Nephron progenitor cell (in vitro differentiated cells): ENCODE measurements at regions not wholly inside any gene's neighbourhood (a gene's known extent, or its start where the extent isn't known, plus 50 kb on each side); places are given as distances from the start of the nearest gene placed in this dataset.

ENCODE experiments used
- DNase-seq: peaks from one replicate; pipeline ENCODE4 v3.0.0; 2021
- H3K27ac Mint-ChIP-seq: 2 replicates; pipeline ENCODE4 v1.8.0; 2021; ENCODE audit warnings: mild to moderate bottlenecking, moderate library complexity, mixed read lengths
- H3K27me3 Mint-ChIP-seq: 2 replicates; pipeline ENCODE4 v1.8.0; 2021; ENCODE audit warnings: mild to moderate bottlenecking, low read depth, mixed read lengths; ENCODE audit not compliant: poor library complexity
- H3K36me3 Mint-ChIP-seq: 2 replicates; pipeline ENCODE4 v1.8.0; 2021; ENCODE audit warnings: low read depth, mixed read lengths
- H3K4me1 Mint-ChIP-seq: 2 replicates; pipeline ENCODE4 v1.8.0; 2021; ENCODE audit warnings: mixed read lengths
- H3K4me3 Mint-ChIP-seq: 2 replicates; pipeline ENCODE4 v1.8.0; 2021; ENCODE audit warnings: mild to moderate bottlenecking, moderate library complexity, mixed read lengths
- H3K9me3 Mint-ChIP-seq: 2 replicates; pipeline ENCODE4 v1.8.0; 2021; ENCODE audit warnings: mild to moderate bottlenecking, moderate library complexity, mixed read lengths
- CTCF ChIP-seq: fragments of 200-600 bp; sonication (generic); IDR thresholded peaks from 2 replicates; pipeline ENCODE4 v1.5.0; 2021; ENCODE audit warnings: antibody characterized with exemption

- no peak overlapping the region for H3K4me3 Mint-ChIP-seq
- no peak for DNase-seq
- H3K9me3 Mint-ChIP-seq = no peaks in the 10 kb centered on the region
- no peaks in the 10 kb centered on the region for H3K36me3 Mint-ChIP-seq
- no peak overlapping the region for H3K27ac Mint-ChIP-seq
- peaks cover 4% of the 10 kb centered on the region for H3K27me3 Mint-ChIP-seq
- TF ChIP-seq CTCF = no peak
- H3K4me1 Mint-ChIP-seq = peaks cover 41% of the 10 kb centered on the region
These were observed 144.5 kb downstream of the NTMT2 start for GRCh38 chr1:170290276-170290675.

GRCh38 chr1:170290991-170291390 is 145.2 kb downstream of the NTMT2 start:
- no peaks in the 10 kb centered on the region for H3K36me3 Mint-ChIP-seq
- no peaks in the 10 kb centered on the region for H3K9me3 Mint-ChIP-seq
- H3K4me3 Mint-ChIP-seq = no peak overlapping the region
- no peak overlapping the region for H3K27ac Mint-ChIP-seq
- H3K27me3 Mint-ChIP-seq = peaks cover 4% of the 10 kb centered on the region
- TF ChIP-seq CTCF = no peak
- peaks cover 47% of the 10 kb centered on the region for H3K4me1 Mint-ChIP-seq
- DNase-seq = no peak

- no peak for TF ChIP-seq CTCF
- no peak overlapping the region for H3K4me3 Mint-ChIP-seq
- peaks cover 4% of the 10 kb centered on the region for H3K27me3 Mint-ChIP-seq
- no peak for DNase-seq
- no peak overlapping the region for H3K27ac Mint-ChIP-seq
- H3K9me3 Mint-ChIP-seq = no peaks in the 10 kb centered on the region
- H3K36me3 Mint-ChIP-seq = no peaks in the 10 kb centered on the region
- peaks cover 53% of the 10 kb centered on the region for H3K4me1 Mint-ChIP-seq
These were observed 145.8 kb downstream of the NTMT2 start for GRCh38 chr1:170291516-170291915.

- Mint-ChIP-seq H3K27ac (no peak overlapping the region), H3K9me3 (peaks cover 4% of the 10 kb centered on the region), H3K27me3 (no peaks in the 10 kb centered on the region), H3K4me3 (no peak overlapping the region), H3K36me3 (no peaks in the 10 kb centered on the region), H3K4me1 (peaks cover 38% of the 10 kb centered on the region)
- DNase-seq = no peak
- TF ChIP-seq CTCF = no peak
These were observed 150.5 kb downstream of the NTMT2 start for GRCh38 chr1:170296211-170296610.

- H3K4me1 Mint-ChIP-seq = peaks cover 38% of the 10 kb centered on the region
- no peaks in the 10 kb centered on the region for H3K27me3 Mint-ChIP-seq
- no peak overlapping the region for H3K27ac Mint-ChIP-seq
- no peak for DNase-seq
- TF ChIP-seq CTCF = no peak
- H3K36me3 Mint-ChIP-seq = no peaks in the 10 kb centered on the region
- H3K4me3 Mint-ChIP-seq = no peak overlapping the region
- H3K9me3 Mint-ChIP-seq = peaks cover 4% of the 10 kb centered on the region
These were observed 150.9 kb downstream of the NTMT2 start for GRCh38 chr1:170296642-170297041.

GRCh38 chr1:170301596-170301995 is 155.8 kb downstream of the NTMT2 start:
- H3K9me3 Mint-ChIP-seq = peaks cover 3% of the 10 kb centered on the region
- no peak overlapping the region for H3K4me3 Mint-ChIP-seq
- no peaks in the 10 kb centered on the region for H3K36me3 Mint-ChIP-seq
- no peak overlapping the region for H3K27ac Mint-ChIP-seq
- H3K27me3 Mint-ChIP-seq = no peaks in the 10 kb centered on the region
- DNase-seq = no peak
- no peak for TF ChIP-seq CTCF
- H3K4me1 Mint-ChIP-seq = peaks cover 19% of the 10 kb centered on the region
